BJ (cell line): ENCODE measurements at regions not wholly inside any gene's neighbourhood (a gene's known extent, or its start where the extent isn't known, plus 50 kb on each side); places are given as distances from the start of the nearest gene placed in this dataset.

ENCODE experiments used
- CTCF ChIA-PET: fragments of 350-600 bp; formaldehyde crosslinking; extraction: SDS; loops from one replicate; lab custom pipeline; 2021; ENCODE audit warnings: antibody characterized with exemption, inconsistent platforms; lab: Yijun Ruan, JAX
- POLR2A ChIA-PET: fragments of 300-600 bp; sonication (Branson Sonifier 250); formaldehyde crosslinking; extraction: SDS; loops from one replicate; lab custom pipeline; 2021; ENCODE audit warnings: antibody characterized with exemption; lab: Charles Lee
- DNase-seq: peaks from one replicate; pipeline ENCODE4 v3.0.0-alpha.2; 2011; ENCODE audit warnings: low read depth
- H3K27me3 ChIP-seq: 2 replicates; pipeline ENCODE4 v1.6.0; 2011; ENCODE audit warnings: low read length; ENCODE audit not compliant: control insufficient read depth, insufficient read depth
- H3K36me3 ChIP-seq: 2 replicates; pipeline ENCODE4 v1.5.1; 2011; ENCODE audit warnings: low read length; ENCODE audit not compliant: control insufficient read depth, insufficient read depth
- H3K4me3 ChIP-seq: 2 replicates; pipeline ENCODE4 v1.5.1; 2011; ENCODE audit warnings: low read depth, mild to moderate bottlenecking, control low read depth, low read length
- CTCF ChIP-seq: IDR thresholded peaks from 2 replicates; pipeline ENCODE4 v1.5.1; 2011; ENCODE audit warnings: low read depth, mild to moderate bottlenecking, control low read depth, inconsistent platforms, low read length, moderate library complexity; ENCODE audit not compliant: insufficient read depth

- POLR2A ChIA-PET, result no interaction called here
- no peak overlapping the region for H3K4me3 ChIP-seq
- DNase-seq, result no peak
- no peaks in the 10 kb centered on the region for H3K27me3 ChIP-seq
- H3K36me3 ChIP-seq, result no peaks in the 10 kb centered on the region
- no peak for TF ChIP-seq CTCF
- CTCF ChIA-PET, result interaction anchor here (1.0 kb wide), 1 partner anchor 9 kb away, joined by 3 read pairs; no protein-coding TSS in a partner anchor
These were observed 663.6 kb upstream of the PLXNA2 start for GRCh38 chr1:208907790-208908189.

- TF ChIP-seq CTCF, result no peak
- POLR2A ChIA-PET, result no interaction called here
- DNase-seq, result no peak
- CTCF ChIA-PET, result no interaction called here
- no peaks in the 10 kb centered on the region for H3K27me3 ChIP-seq
- no peak overlapping the region for H3K4me3 ChIP-seq
- no peaks in the 10 kb centered on the region for H3K36me3 ChIP-seq
These were observed 665.1 kb upstream of the PLXNA2 start for GRCh38 chr1:208909011-208909984.

GRCh38 chr1:208910161-208910560 lies 666.0 kb upstream of the PLXNA2 start:
- no peaks in the 10 kb centered on the region for H3K27me3 ChIP-seq
- no peak overlapping the region for H3K4me3 ChIP-seq
- ChIA-PET POLR2A (no interaction called here), CTCF (no interaction called here)
- H3K36me3 ChIP-seq, result no peaks in the 10 kb centered on the region
- TF ChIP-seq CTCF, result no peak
- DNase-seq, result no peak

GRCh38 chr1:208917281-208917680 lies 666.2 kb upstream of the CAMK1G start:
- no peak for TF ChIP-seq CTCF
- no peaks in the 10 kb centered on the region for H3K27me3 ChIP-seq
- H3K36me3 ChIP-seq, result no peaks in the 10 kb centered on the region
- no peak for DNase-seq
- ChIA-PET POLR2A (no interaction called here), CTCF (interaction anchor here (1.1 kb wide), 1 partner anchor 10 kb away, joined by 3 read pairs; no protein-coding TSS in a partner anchor)
- H3K4me3 ChIP-seq, result no peak overlapping the region

- no peak for DNase-seq
- CTCF ChIA-PET, result interaction anchor here (1.1 kb wide), 1 partner anchor 11 kb away, joined by 3 read pairs; no protein-coding TSS in a partner anchor
- Histone ChIP-seq H3K36me3 (no peaks in the 10 kb centered on the region), H3K4me3 (no peak overlapping the region), H3K27me3 (no peaks in the 10 kb centered on the region)
- no peak for TF ChIP-seq CTCF
- POLR2A ChIA-PET, result no interaction called here
These were observed 665.8 kb upstream of the CAMK1G start for GRCh38 chr1:208917723-208918122.
